HFF-Myc (cell line): ENCODE measurements at regions not wholly inside any gene's neighbourhood (a gene's known extent, or its start where the extent isn't known, plus 50 kb on each side); places are given as distances from the start of the nearest gene placed in this dataset.
"Not testable (repeated sequence)": the region's sequence is repeated elsewhere in the genome, so short reads cannot be mapped to it uniquely, and the experiment has no call there.

Experiments
- DNase-seq: peaks from one replicate; pipeline ENCODE4 v3.0.0-alpha.2; 2011; ENCODE audit warnings: low read depth; ENCODE audit errors: extremely low read depth
- H3K4me3 ChIP-seq: replicated peaks from 2 replicates; pipeline ENCODE4 v1.5.1; 2011; ENCODE audit warnings: low read depth, mild to moderate bottlenecking, control low read depth, low read length
- TF ChIP-seq, protein P1 (sequence below): IDR thresholded peaks from 2 replicates; pipeline ENCODE4 v1.5.1; 2012; ENCODE audit warnings: mild to moderate bottlenecking, low read depth, low read length, control low read depth; ENCODE audit errors: missing control alignments

DNA sequence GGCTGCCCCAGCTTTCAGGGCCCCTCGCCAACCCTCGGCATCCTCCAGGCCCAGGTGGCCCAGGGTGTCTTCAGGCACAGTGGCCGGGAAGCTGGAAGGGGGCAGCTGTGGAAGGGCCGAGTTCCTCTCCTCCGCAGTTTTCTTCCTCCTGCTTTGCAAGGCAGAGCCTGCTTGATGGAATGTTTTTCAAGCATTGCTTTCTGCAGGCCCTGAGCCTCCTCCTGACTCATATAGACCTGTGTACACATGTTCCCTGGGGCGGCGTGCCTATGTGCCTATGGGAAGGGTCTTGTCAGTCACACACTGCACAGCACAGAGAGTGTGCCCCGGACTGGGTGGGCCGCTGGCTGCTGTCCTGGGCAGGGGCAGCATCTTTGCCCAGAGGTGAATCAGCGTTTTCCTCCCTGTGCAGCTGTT lies 107.5 kb downstream of the ERMARD start:
- H3K4me3 ChIP-seq = no peak overlapping the region
- TF ChIP-seq, protein P1, sequence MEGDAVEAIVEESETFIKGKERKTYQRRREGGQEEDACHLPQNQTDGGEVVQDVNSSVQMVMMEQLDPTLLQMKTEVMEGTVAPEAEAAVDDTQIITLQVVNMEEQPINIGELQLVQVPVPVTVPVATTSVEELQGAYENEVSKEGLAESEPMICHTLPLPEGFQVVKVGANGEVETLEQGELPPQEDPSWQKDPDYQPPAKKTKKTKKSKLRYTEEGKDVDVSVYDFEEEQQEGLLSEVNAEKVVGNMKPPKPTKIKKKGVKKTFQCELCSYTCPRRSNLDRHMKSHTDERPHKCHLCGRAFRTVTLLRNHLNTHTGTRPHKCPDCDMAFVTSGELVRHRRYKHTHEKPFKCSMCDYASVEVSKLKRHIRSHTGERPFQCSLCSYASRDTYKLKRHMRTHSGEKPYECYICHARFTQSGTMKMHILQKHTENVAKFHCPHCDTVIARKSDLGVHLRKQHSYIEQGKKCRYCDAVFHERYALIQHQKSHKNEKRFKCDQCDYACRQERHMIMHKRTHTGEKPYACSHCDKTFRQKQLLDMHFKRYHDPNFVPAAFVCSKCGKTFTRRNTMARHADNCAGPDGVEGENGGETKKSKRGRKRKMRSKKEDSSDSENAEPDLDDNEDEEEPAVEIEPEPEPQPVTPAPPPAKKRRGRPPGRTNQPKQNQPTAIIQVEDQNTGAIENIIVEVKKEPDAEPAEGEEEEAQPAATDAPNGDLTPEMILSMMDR = no peak
- no peak for DNase-seq

DNA sequence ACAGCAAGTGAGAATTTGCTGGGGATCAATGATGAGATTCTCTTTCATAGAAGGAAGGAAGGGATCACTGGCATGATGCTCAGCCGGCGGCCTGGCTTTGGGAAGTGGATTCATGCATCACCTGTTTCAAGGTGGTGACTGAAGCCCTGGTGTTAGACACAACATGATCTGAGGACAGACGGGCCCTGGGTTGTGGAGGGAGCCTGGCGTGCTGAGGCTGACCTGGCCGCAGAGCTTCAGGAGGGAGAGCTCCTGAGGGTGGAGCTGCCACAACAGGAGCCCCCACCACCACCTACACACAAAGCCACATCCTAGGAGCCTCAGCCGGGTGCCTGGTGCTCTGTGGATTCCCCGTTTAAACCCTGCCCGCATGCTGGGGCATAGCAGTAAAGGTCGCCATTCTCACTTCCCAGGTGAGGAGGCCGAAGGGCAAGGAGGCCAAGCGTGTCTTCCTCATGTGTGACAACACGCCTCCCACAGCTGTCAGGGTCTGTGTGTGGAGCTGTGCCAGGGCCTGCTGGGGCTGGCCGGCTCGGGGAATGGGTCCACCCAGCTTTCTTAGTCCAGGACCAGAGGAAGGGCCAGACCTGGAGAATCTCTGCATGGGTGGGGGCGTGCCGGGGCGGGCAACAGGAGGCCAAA lies 107.0 kb downstream of the ERMARD start:
- H3K4me3 ChIP-seq = no peak overlapping the region
- TF ChIP-seq, protein P1 = no peak
- DNase-seq = no peak

DNA sequence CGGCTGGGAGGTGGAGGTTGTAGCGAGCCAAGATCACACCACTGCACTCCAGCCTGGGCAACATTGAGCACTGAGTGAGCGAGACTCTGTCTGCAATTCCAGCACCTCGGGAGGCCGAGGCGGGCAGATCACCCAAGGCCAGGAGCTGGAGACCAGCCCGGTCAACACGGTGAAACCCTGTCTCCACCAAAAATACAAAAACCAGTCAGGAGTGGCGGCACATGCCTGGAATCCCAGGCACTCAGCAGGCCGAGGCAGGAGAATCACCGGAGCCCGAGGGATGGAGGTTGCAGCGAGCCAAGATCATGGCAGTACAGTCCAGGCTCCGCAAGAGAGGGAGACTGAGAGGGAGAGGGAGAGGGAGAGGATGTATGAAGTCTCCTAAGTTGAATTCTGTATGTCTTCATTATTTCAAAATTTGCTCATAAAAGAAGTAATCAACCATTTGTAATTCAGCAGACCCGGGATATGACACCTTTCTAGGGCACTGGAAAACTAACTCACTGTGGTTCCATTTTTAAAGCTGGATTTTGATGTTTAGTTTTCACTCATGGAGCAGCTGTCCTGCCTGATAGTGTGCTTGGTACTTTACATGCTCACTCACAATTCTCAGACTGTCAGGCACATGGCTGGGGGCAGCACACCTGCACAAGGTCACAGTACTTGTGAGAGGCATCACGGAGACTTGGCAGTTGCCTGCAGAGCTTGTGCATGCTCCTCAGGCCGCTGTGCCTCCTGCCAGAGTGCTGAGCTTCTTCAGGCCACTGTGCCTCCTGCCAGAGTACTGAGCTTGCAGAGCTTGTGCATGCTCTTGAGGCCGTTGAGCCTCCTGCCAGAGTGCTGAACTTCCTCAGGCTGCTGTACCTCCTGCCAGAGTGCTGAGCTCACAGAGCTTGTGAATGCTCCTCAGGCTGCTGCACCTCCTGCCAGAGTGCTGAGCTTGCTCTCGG lies 106.2 kb downstream of the ERMARD start:
- TF ChIP-seq, protein P1 = no peak
- no peak overlapping the region for H3K4me3 ChIP-seq
- DNase-seq = no peak

DNA sequence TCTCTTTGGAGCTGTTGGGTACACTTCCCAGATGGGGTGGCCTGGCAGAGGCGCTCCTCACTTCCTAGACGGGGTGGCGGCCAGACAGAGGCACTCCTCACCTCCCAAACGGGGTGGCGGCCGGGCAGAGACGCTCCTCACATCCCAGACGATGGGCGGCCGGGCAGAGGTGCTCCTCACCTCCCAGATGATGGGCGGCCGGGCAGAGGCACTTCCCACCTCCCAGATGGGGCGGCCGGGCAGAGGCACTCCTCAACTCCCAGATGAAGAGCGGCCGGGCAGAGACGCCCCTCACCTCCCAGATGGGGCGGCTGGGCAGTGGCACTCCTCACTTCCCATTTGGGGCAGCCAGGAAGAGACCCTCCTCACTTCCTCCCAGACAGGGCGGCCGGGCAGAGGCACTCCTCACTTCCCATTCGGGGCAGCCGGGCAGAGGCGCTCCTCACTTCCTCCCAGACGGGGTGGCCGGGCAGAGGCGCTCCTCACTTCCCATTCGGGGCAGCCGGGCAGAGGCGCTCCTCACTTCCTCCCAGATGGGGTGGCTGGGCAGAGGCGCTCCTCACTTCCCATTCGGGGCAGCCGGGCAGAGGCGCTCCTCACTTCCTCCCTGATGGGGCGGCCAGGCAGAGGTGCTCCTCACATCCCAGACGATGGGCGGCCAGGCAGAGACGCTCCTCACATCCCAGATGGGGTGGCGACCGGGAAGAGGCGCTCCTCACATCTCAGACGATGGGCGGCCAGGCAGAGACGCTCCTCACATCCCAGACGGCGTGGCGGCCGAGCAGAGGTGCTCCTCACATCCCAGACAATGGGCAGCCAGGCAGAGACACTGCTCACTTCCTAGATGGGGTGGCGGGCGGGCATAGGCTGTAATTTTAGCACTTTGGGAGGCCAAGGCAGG lies 105.3 kb downstream of the ERMARD start:
- not testable (repeated sequence) for H3K4me3 ChIP-seq, DNase-seq

DNA sequence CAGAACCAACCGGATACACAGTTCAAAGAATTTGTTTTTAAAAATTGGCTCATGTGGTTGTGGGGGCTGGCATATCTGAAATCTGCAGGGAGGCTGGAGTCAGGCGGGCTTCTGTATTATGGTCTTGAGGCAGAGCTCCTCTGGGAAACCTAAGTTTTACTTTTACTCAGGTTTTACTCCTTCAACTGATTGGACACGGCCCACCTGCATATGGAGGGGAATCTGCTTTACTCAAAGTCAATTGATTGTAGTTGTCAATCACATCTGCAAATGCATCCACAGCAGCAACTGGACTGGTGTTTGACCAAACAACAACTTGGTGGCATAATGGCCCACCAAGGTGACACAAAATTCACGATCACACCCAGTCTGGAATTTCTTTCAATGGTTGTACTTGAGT lies 103.4 kb downstream of the ERMARD start:
- DNase-seq = no peak
- TF ChIP-seq, protein P1 = no peak
- H3K4me3 ChIP-seq = no peak overlapping the region

DNA sequence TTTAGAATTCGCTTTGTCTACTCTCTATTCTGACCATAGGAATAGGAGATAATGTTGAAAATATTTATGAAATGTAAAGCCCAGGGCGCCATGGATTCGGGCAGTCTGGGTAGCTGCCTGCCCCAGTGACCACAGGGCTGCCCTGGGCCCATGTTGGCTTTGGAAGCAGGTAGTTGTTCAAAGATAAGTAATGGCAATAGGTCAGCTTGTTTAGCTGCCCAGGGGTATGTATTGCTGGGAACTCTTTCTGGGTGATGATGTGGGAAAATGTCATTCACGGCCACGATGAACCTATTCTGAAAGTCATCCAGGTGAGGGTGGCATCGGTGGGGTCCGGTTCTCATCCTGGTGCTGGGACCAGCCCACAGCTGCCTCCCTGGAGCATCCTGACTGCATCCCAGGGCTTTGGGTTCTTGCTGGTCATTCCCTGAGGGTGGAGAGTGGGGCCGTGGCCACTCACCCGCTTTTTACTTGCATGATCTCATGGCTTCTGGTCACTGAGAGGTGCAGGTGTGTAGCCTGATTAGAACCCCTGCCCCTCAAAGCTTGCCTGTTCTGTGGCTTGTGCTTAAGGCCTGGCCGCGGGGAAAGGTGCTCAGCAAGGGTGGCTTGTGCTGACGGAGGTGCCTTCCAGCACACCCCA lies 102.8 kb downstream of the ERMARD start:
- TF ChIP-seq, protein P1 = no peak
- DNase-seq = no peak
- H3K4me3 ChIP-seq = no peak overlapping the region
